SK-N-DZ (cell line): ENCODE measurements at regions not wholly inside any gene's neighbourhood (a gene's known extent, or its start where the extent isn't known, plus 50 kb on each side); places are given as distances from the start of the nearest gene placed in this dataset.
"Not testable (repeated sequence)": the region's sequence is repeated elsewhere in the genome, so short reads cannot be mapped to it uniquely, and the experiment has no call there.

Experiments
- DNase-seq: peaks from one replicate; pipeline ENCODE4 v3.0.0-alpha.2; 2015; ENCODE audit warnings: low spot score

DNA sequence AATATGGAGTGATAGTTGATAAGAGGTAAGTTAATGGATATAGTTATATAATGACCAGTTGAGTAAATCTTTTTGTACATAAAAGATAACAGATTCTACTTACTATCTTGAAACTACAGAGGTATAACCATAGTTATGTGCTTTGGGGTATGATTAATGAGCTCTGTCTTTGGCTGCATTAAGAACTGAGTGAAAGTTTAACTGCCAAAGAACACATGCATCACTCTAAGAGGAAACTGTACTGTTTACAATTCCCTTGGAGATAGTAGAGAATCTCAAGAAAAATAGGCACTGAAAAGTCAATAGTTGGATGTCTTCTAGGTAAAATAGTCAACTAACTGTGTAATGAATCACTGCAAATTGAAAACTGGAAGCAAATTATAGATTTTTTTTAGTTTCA lies 1129.5 kb downstream of the EPHA7 start:
- no peak for DNase-seq

GRCh38 chr6:92281571-92282076 lies 1137.7 kb downstream of the EPHA7 start:
- no peak for DNase-seq

DNA sequence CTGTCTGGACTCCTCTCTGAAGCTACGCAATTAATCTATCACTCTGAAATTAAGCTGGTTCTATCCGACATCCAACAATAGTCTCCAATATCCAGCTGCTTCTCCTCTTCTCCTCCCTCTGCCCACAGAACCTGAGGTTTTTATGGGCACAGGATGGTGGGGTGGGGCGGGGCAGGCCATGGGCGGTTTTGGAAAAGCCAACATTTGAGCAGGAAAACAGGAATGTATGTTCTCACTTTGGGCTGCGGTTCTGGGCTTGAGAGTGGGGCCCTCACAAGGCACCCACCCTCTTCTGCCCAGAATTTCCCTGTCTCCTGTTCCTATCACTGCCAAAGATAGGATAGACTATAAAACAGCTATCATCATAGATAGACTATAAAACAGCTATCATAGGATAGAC lies 1144.2 kb downstream of the EPHA7 start:
- DNase-seq, result no peak

DNA sequence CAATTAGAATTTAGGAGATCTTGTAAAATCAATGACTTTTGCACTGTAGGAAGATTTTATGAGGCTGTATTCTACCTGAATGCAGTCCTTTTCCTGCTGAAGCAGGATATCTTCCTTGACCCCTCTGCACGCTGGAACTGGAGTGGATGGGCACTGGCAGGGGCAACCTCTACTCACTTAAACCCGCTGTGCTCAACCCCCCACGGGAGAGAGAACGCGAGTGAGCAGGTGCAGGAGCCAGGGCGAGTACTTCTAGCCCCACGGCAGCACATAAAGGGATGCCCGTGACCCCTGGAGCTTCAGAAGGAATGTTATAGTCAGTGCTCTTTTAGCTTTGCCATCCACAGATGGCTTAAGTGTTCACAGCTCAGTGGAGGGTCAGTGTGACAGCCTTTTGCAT lies 1144.8 kb downstream of the EPHA7 start:
- DNase-seq, result no peak

DNA sequence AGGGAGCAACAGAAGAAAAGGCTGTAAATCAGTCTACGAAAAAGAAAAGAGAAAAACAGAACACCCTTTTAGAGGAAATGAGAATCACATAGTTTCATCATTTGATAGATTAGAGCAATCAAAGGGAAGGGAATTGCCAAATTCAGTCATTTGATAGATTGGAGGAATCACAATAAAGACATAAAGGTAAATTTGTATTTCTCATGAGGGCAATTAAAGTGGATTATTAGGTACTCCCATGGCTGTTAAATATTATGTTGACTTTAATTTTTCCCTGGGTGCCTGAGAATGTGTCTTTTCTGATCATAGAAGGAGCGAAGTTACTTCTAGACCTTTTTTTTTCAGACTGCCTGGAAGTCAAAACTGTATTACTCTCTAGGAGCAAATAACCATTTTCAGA lies 1145.7 kb downstream of the EPHA7 start:
- no peak for DNase-seq

GRCh38 chr6:92271091-92271490 lies 1148.3 kb downstream of the EPHA7 start:
- no peak for DNase-seq

- DNase-seq, result no peak
Observed at GRCh38 chr6:92270365-92270764, 1149.0 kb downstream of the EPHA7 start.

DNA sequence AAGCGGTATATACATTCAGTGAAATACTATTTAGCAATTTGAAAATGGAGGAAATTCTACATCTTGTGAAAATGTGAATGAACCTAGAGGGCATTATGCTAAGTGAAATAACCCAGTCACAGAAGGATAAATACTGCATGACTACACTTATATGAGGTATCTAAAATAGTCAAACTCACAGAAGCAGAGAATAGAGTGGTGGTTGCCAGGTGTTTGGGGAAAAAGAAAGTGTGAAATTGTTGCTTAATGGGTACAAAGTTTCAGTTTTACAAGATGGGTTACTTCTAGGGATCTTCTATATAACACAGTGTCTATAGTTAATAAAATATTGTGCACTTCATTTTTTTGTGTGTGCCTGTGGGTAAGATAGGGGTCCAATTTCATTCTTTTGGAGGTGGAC lies 1152.0 kb downstream of the EPHA7 start:
- no peak for DNase-seq

DNA sequence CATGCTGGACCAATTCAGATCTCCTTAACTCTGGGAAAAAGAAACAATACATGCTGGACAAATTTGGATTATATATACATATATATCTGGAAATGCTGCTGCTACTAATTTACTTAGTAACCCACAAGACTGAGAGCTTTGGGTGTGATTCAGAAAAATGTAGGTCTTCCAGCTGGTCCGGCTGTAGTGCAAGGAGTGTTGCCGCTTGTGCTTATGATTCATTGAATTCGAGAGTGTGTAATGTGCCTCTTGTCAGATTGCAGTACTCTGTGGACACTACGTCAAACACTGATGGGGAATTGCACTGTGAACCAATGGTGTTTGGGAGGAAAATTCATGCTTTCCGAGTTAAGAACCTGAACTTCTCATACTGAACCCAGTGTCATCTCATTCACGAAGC lies 1155.5 kb downstream of the EPHA7 start:
- no peak for DNase-seq

- DNase-seq, result no peak
Observed at GRCh38 chr6:92259171-92259570, 1160.2 kb downstream of the EPHA7 start.

GRCh38 chr6:92243315-92243714 lies 1176.0 kb downstream of the EPHA7 start:
- no peak for DNase-seq

DNA sequence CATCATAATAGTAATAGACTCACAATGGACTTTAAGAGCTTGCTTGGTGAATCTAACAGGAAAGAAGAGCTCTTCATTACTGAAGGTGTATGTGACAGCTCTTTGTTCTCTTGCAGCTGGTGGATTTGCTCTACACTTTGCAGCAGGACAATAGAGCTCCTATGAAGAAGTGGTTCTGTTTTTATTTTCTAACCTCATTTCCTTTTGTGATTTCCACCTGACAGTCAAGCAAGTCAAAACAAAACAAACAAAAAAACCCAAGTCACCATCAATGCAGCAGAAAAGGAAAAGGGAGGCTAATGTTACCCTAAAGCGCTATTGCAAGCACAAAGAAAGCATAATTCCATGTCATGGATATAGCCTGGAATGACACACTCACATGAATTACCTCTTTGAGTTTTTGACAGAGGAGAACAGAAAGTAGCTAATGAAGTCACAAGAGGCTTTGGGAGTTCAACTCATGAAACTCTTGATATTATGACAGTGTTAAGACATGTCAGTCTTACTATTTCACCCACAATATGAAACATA lies 1188.1 kb downstream of the EPHA7 start:
- no peak for DNase-seq

- not testable (repeated sequence) for DNase-seq
Observed at GRCh38 chr6:92219987-92220386, 1199.4 kb downstream of the EPHA7 start.

GRCh38 chr6:92216717-92217116 lies 1202.6 kb downstream of the EPHA7 start:
- DNase-seq, result no peak

DNA sequence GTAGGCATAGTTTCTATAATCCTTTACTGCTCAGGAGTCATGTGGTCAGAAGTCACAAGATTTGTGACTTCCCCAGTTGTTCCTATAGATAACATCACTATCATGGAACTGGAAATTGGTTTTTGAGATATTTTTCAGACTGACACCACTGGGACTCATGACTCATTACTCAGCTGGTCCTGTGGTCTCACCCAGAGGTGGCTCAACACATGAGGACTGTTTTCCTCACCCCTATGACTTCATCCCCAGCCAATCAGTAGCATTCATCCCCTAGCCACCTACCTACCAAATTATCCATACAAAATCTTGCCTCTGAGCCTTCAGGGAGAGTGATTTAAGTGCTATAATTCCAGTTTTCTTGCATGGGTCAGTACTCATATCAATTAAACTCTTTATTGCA lies 1217.7 kb downstream of the EPHA7 start:
- DNase-seq, result no peak

- DNase-seq, result no peak
Observed at GRCh38 chr6:92196325-92196724, 1223.0 kb downstream of the EPHA7 start.

GRCh38 chr6:92195796-92196195 lies 1223.6 kb downstream of the EPHA7 start:
- no peak for DNase-seq

- DNase-seq, result no peak
Observed at GRCh38 chr6:92188016-92188415, 1231.3 kb downstream of the EPHA7 start.

DNA sequence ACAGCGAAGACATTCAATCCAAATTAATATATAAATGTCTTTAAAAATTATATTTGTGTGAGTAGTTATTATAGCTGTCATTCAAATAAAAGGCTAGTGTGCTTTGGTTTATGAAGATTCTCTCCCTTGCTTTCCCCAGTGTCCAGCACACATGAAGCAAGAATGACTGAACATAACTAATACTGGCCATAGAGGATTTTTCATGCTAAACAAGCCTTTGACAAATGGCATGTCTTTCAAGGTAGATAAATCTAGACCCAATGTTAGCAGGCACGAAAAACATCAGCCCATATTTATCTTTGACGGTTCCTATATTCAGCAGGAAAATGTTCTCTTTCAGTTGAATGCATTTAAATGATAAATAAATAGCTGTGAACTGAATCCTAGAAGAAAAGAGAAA lies 1234.4 kb downstream of the EPHA7 start:
- DNase-seq, result no peak

DNA sequence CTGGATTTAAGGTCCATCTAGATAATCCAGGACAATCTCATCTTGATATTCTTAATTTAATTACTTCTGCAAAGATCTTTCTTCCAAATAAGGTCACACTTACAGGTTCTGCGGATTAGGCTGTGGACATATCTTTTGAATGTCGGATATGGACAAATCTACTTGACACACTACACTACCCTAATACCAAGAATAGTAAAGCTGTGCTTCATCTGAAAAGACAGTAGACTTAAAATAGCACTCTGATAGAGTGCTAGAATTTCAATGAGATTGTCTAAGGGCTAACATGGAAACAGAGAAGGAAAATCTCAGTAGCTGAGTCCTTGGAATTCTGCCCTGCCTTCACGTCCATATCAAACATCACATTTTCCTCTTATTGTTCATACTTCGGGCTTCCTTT lies 1238.0 kb downstream of the EPHA7 start:
- DNase-seq, result no peak

DNA sequence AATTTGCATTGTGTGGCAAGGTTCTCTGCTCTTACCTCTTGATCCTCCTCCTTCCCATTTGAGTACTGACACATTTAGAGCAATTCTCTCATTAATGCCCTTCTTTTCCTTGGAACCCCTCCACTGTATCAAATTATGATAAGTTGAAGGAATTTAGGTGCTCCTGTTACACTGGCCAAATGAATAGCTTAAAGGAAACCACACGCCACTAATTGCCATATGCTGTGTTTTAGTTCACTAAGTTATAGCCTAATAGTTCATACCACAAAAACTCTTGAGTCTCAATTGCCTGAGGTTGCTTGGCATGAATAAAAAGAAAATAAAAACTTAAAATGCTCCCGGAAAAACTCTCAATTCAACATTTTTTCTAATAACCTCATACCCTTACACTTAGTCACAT lies 1239.3 kb downstream of the EPHA7 start:
- DNase-seq, result no peak

DNA sequence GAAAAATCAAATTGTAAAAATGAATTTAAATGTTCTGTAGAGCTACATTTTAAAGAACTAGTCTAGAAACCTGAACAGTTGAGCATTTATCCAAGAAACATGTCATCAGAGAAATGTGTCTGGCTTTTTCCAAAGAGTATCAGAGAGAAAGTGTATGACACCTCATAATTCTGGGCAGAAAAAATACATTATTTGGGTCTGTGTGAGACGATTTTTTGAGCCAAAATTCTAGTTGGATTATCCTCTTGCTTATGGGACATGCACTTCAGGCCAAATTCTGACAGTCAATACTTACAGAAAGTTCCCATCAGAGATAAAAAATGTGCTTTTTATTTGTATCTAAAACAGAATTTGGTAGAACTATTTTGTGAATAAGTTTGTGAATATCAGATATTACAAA lies 1242.7 kb downstream of the EPHA7 start:
- DNase-seq, result no peak

GRCh38 chr6:92174398-92175073 lies 1244.8 kb downstream of the EPHA7 start:
- DNase-seq, result no peak

DNA sequence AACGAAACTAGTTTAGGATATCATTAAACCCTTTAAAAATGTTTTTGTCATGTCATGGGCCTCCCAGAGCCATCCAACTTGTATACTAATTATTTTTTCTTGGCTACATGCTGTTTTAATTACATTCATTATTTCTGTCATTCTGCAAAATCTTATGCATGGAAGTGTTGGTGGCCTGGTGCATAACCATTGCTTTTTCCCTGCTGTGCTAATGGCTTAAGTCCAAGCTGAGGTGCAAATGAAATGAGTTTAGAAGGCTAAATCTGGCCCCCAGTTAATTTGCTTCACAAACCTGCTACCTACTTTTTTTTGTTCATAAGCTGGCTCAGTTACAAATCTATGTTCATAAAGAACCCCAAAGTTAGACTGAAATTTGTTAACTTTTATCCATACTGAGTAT lies 1249.9 kb downstream of the EPHA7 start:
- no peak for DNase-seq
